ENCODE measurements at regions not wholly inside any gene's neighbourhood (a gene's known extent, or its start where the extent isn't known, plus 50 kb on each side); places are given as distances from the start of the nearest gene placed in this dataset.

DNA sequence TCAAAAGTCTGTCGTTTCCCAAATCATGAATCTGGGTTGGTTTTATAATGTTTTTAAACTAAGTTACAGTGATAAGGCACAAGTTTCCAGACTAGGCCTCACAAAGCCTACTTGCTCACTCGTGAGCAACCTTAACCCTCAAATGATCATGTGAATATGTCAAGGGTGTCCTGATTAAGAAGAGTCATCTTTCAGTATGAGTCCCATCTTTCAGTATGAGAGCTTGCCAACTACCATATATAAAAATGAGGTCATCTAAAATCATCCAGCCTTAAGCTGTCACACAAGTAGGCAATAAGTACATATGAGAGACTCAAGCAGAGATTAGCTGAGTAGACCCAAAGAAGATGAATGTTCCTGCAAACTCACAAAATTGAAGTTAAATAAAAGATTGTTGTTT lies 668.4 kb upstream of the FAM174A start:
- H3K9me3 ChIP-seq (replicated peaks in 1 of 2; ENCODE audit: control insufficient read depth in 2 of 2, insufficient read depth in 1 of 2, low read depth in 1 of 2, low read length in 2 of 2) = no peaks in the 10 kb centered on the region
- H3K4ac ChIP-seq (ENCODE audit: low read length) = no peak overlapping the region
- no CpG with 5 or more reads among the region's 2 CpGs for WGBS, 2 donors (ENCODE audit: extremely low coverage in 2 of 2, insufficient read length in 2 of 2, insufficient replicate concordance in 1 of 2)
- no peak overlapping the region for H3K9ac ChIP-seq (ENCODE audit: low read depth, low read length, poor library complexity)
- no peak overlapping the region for H4K91ac ChIP-seq (ENCODE audit: low read depth, low read length, poor library complexity)
- no peak overlapping the region for H2BK5ac ChIP-seq (ENCODE audit: low read length)
- no peak overlapping the region for H3K23ac ChIP-seq (ENCODE audit: low read depth, low read length, poor library complexity)
- no peak for DNase-seq (ENCODE audit: low spot score)
- no peak overlapping the region for H2BK12ac ChIP-seq (ENCODE audit: low read length)
- H2AK5ac ChIP-seq (ENCODE audit: low read depth, low read length) = no peak overlapping the region
- H2BK15ac ChIP-seq (ENCODE audit: low read length) = no peak overlapping the region
- H2BK120ac ChIP-seq (ENCODE audit: low read depth, low read length) = no peak overlapping the region
- no peak overlapping the region for H2AFZ ChIP-seq (ENCODE audit: low read length)
- no peaks in the 10 kb centered on the region for H3K36me3 ChIP-seq (replicated peaks in 1 of 2; ENCODE audit: control insufficient read depth in 2 of 2, insufficient read depth in 2 of 2, low read length in 2 of 2)
- no peak overlapping the region for H3K27ac ChIP-seq (replicated peaks; ENCODE audit: low read length)
- no peaks in the 10 kb centered on the region for H3K4me1 ChIP-seq (ENCODE audit: control insufficient read depth in 2 of 2, insufficient read depth in 1 of 2, low read depth in 1 of 2, low read length in 2 of 2)
- no peaks in the 10 kb centered on the region for H3K27me3 ChIP-seq (ENCODE audit: control insufficient read depth in 3 of 3, insufficient read depth in 3 of 3, low read depth in 1 of 3, low read length in 3 of 3)
- H3K4me3 ChIP-seq (ENCODE audit: low read length in 2 of 2) = no peak overlapping the region
- no peak overlapping the region for H3K14ac ChIP-seq (ENCODE audit: low read length)
- no peaks in the 10 kb centered on the region for H3K79me1 ChIP-seq (ENCODE audit: low read depth, low read length)
- H3K4me2 ChIP-seq (ENCODE audit: insufficient read depth, low read length, poor library complexity, severe bottlenecking) = no peak overlapping the region
- H3K18ac ChIP-seq (ENCODE audit: low read length) = no peak overlapping the region
- H4K8ac ChIP-seq (ENCODE audit: low read depth, low read length) = no peak overlapping the region

DNA sequence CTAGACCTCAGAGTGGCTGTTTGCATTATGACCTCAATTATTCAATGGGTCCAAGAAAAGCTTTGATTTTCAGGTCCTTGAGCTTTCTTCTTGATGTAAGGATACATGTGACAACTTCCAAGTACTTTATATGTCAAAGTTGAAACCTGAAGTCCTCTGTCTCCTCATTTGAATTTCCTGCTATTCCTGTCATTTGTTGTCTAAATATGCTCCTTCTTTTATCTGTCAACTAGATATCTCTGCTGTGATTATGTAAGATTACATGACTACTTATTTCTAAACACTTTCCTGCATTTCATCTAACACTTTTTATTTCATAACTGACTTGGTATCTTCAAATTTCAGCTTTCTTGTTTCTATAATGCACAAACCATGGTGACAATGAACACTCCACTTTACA lies 670.0 kb upstream of the FAM174A start:
- H2BK5ac ChIP-seq (ENCODE audit: low read length) = no peak overlapping the region

DNA sequence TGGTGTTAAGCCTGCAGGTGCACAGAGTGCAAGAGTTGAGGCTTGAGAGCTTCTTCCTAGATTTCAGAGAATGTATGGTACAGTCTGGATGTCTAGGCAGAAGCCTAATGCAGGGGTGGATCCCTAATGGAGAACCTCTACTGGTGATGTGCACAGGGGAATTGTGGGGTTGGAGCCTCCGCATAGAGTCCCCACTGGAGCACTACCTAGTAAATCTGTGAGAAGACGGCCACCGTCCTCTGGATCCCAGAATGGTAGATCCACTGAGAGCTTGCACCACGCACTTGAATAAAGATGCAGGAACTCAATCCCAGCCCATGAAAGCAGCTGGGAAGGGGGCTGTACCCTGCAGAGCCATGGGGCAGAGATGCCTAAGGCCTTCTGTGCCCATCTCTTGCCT lies 699.4 kb upstream of the FAM174A start:
- Histone ChIP-seq H3K18ac (ENCODE audit: low read length) (no peak overlapping the region), H2AK5ac (ENCODE audit: low read depth, low read length) (no peak overlapping the region)

More for the DNA sequence above, 670.0 kb upstream of the FAM174A start:
- Histone ChIP-seq H3K4me1 (ENCODE audit: control insufficient read depth in 2 of 2, insufficient read depth in 1 of 2, low read depth in 1 of 2, low read length in 2 of 2) (no peaks in the 10 kb centered on the region), H2BK15ac (ENCODE audit: low read length) (no peak overlapping the region), H3K27ac (replicated peaks; ENCODE audit: low read length) (no peak overlapping the region), H3K4me2 (ENCODE audit: insufficient read depth, low read length, poor library complexity, severe bottlenecking) (no peak overlapping the region), H3K14ac (ENCODE audit: low read length) (no peak overlapping the region), H2BK120ac (ENCODE audit: low read depth, low read length) (no peak overlapping the region), H3K9ac (ENCODE audit: low read depth, low read length, poor library complexity) (no peak overlapping the region), H3K23ac (ENCODE audit: low read depth, low read length, poor library complexity) (no peak overlapping the region), H2BK12ac (ENCODE audit: low read length) (no peak overlapping the region), H3K79me1 (ENCODE audit: low read depth, low read length) (no peaks in the 10 kb centered on the region), H3K18ac (ENCODE audit: low read length) (no peak overlapping the region), H2AFZ (ENCODE audit: low read length) (no peak overlapping the region), H3K4ac (ENCODE audit: low read length) (no peak overlapping the region), H2AK5ac (ENCODE audit: low read depth, low read length) (no peak overlapping the region), H3K9me3 (replicated peaks in 1 of 2; ENCODE audit: control insufficient read depth in 2 of 2, insufficient read depth in 1 of 2, low read depth in 1 of 2, low read length in 2 of 2) (no peaks in the 10 kb centered on the region), H3K27me3 (ENCODE audit: control insufficient read depth in 3 of 3, insufficient read depth in 3 of 3, low read depth in 1 of 3, low read length in 3 of 3) (no peaks in the 10 kb centered on the region), H4K91ac (ENCODE audit: low read depth, low read length, poor library complexity) (no peak overlapping the region), H4K8ac (ENCODE audit: low read depth, low read length) (no peak overlapping the region), H3K4me3 (ENCODE audit: low read length in 2 of 2) (no peak overlapping the region), H3K36me3 (replicated peaks in 1 of 2; ENCODE audit: control insufficient read depth in 2 of 2, insufficient read depth in 2 of 2, low read length in 2 of 2) (no peaks in the 10 kb centered on the region)
- no peak for DNase-seq (ENCODE audit: low spot score)

DNA sequence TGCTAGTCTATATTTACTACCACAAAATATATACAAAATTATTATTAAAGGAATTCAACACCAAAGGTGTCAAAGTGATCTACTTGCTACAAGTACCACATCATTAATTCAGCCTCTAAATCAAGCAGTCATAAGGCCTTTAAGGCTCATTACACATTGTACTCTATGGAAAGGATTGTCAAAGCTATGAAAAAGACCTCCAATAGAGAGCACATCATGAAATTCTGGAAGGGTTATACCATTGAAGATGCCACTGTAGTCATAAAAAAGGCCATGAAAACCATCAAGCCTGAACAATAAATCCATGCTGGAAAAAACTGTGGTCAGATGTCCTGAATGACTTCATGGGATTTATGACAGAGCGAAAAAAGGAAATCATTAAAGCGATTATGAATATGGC lies 708.0 kb upstream of the FAM174A start:
- Histone ChIP-seq H2AK5ac (ENCODE audit: low read depth, low read length) (no peak overlapping the region), H3K36me3 (replicated peaks in 1 of 2; ENCODE audit: control insufficient read depth in 2 of 2, insufficient read depth in 2 of 2, low read length in 2 of 2) (no peaks in the 10 kb centered on the region), H3K27me3 (ENCODE audit: control insufficient read depth in 3 of 3, insufficient read depth in 3 of 3, low read depth in 1 of 3, low read length in 3 of 3) (no peaks in the 10 kb centered on the region), H3K4me2 (ENCODE audit: insufficient read depth, low read length, poor library complexity, severe bottlenecking) (no peak overlapping the region), H2BK5ac (ENCODE audit: low read length) (no peak overlapping the region), H3K27ac (replicated peaks; ENCODE audit: low read length) (no peak overlapping the region), H3K14ac (ENCODE audit: low read length) (no peak overlapping the region), H4K8ac (ENCODE audit: low read depth, low read length) (no peak overlapping the region), H3K4ac (ENCODE audit: low read length) (no peak overlapping the region), H2BK12ac (ENCODE audit: low read length) (no peak overlapping the region), H3K79me1 (ENCODE audit: low read depth, low read length) (no peaks in the 10 kb centered on the region), H2AFZ (ENCODE audit: low read length) (no peak overlapping the region), H3K4me1 (ENCODE audit: control insufficient read depth in 2 of 2, insufficient read depth in 1 of 2, low read depth in 1 of 2, low read length in 2 of 2) (no peaks in the 10 kb centered on the region), H2BK120ac (ENCODE audit: low read depth, low read length) (no peak overlapping the region), H3K9ac (ENCODE audit: low read depth, low read length, poor library complexity) (no peak overlapping the region), H3K23ac (ENCODE audit: low read depth, low read length, poor library complexity) (no peak overlapping the region), H3K4me3 (ENCODE audit: low read length in 2 of 2) (no peak overlapping the region), H3K9me3 (replicated peaks in 1 of 2; ENCODE audit: control insufficient read depth in 2 of 2, insufficient read depth in 1 of 2, low read depth in 1 of 2, low read length in 2 of 2) (no peaks in the 10 kb centered on the region), H2BK15ac (ENCODE audit: low read length) (no peak overlapping the region), H4K91ac (ENCODE audit: low read depth, low read length, poor library complexity) (no peak overlapping the region), H3K18ac (ENCODE audit: low read length) (no peak overlapping the region)
- no peak for DNase-seq (ENCODE audit: low spot score)
- WGBS, 2 donors (ENCODE audit: extremely low coverage in 2 of 2, insufficient read length in 2 of 2, insufficient replicate concordance in 1 of 2) = no CpG with 5 or more reads among the region's 2 CpGs

More for the DNA sequence above, 699.4 kb upstream of the FAM174A start:
- Histone ChIP-seq H2BK12ac (ENCODE audit: low read length) (no peak overlapping the region), H3K36me3 (replicated peaks in 1 of 2; ENCODE audit: control insufficient read depth in 2 of 2, insufficient read depth in 2 of 2, low read length in 2 of 2) (no peaks in the 10 kb centered on the region), H2BK120ac (ENCODE audit: low read depth, low read length) (no peak overlapping the region), H3K4me3 (ENCODE audit: low read length in 2 of 2) (no peak overlapping the region), H3K27ac (replicated peaks; ENCODE audit: low read length) (no peak overlapping the region), H3K14ac (ENCODE audit: low read length) (no peak overlapping the region), H3K23ac (ENCODE audit: low read depth, low read length, poor library complexity) (no peak overlapping the region), H3K4me2 (ENCODE audit: insufficient read depth, low read length, poor library complexity, severe bottlenecking) (no peak overlapping the region), H3K9ac (ENCODE audit: low read depth, low read length, poor library complexity) (no peak overlapping the region), H3K4me1 (ENCODE audit: control insufficient read depth in 2 of 2, insufficient read depth in 1 of 2, low read depth in 1 of 2, low read length in 2 of 2) (no peaks in the 10 kb centered on the region), H3K4ac (ENCODE audit: low read length) (no peak overlapping the region), H2BK15ac (ENCODE audit: low read length) (no peak overlapping the region), H4K8ac (ENCODE audit: low read depth, low read length) (no peak overlapping the region), H2BK5ac (ENCODE audit: low read length) (no peak overlapping the region), H2AFZ (ENCODE audit: low read length) (no peak overlapping the region), H3K27me3 (ENCODE audit: control insufficient read depth in 3 of 3, insufficient read depth in 3 of 3, low read depth in 1 of 3, low read length in 3 of 3) (no peaks in the 10 kb centered on the region), H4K91ac (ENCODE audit: low read depth, low read length, poor library complexity) (no peak overlapping the region), H3K9me3 (replicated peaks in 1 of 2; ENCODE audit: control insufficient read depth in 2 of 2, insufficient read depth in 1 of 2, low read depth in 1 of 2, low read length in 2 of 2) (no peaks in the 10 kb centered on the region), H3K79me1 (ENCODE audit: low read depth, low read length) (no peaks in the 10 kb centered on the region)
- no CpG with 5 or more reads among the region's 4 CpGs for WGBS, 2 donors (ENCODE audit: extremely low coverage in 2 of 2, insufficient read length in 2 of 2, insufficient replicate concordance in 1 of 2)
- DNase-seq (ENCODE audit: low spot score) = no peak
